Right hindlimb (tissue), 1 donor: ENCODE measurements at regions not wholly inside any gene's neighbourhood (a gene's known extent, or its start where the extent isn't known, plus 50 kb on each side); places are given as distances from the start of the nearest gene placed in this dataset.

Experiments
- DNase-seq: peaks from one replicate; pipeline ENCODE4 v3.0.0-alpha.2; 2018

DNA sequence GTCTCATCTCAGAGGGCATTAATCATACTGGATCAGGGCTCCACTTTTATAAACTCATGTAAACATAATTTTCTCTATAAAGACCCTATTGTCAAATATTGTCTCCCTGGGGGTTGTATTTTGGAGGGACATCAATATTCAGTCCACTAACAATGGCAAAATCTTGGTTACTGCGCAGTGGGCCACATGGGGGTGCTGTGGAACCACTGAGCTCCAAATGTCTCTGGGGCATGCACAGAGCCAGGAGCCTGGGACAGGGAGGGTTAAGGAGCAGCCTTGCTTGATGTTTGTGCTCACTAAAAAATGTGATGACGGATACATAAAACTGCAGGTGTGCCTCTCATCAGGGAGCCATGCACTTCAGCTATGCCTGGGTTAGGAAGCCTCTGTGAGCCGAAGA lies 62.1 kb upstream of the PRSS58 start:
- DNase-seq, result no peak

DNA sequence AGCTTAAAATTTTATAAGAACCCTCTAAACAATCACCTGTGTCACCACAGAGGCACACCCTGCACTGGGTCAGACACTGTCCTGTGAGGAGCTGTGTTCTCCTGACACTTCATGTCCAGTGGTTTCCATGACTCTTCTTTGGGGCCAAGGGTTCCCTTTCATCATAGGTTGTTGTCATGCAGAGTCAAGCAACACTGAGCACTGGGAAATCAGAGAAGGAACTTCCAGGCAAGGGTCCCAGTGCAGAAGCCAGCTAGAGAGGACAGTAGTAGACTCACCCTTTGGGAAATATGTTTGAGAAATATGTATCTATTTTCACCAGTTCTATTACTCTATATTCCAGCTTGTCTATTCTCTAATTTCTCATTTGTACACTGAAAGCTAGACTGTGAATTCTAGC lies 56.4 kb upstream of the PRSS58 start:
- DNase-seq, result no peak

DNA sequence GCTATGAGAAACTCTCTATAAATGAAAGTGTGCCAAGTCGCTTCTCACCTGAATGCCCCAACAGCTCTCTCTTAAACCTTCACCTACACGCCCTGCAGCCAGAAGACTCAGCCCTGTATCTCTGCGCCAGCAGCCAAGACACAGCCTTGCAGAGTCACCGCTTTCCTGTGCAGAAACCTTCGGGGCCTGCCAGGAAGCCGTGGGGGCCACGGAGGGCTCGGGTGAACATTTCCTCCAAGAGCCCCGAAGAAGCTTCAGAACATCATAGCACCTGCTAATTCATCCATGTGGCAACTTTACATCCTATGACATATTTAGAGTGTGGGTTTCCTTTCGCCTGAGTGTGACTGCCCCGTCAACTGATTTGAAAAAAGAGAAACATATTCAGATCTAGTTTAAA lies 55.7 kb upstream of the PRSS58 start:
- no peak for DNase-seq

DNA sequence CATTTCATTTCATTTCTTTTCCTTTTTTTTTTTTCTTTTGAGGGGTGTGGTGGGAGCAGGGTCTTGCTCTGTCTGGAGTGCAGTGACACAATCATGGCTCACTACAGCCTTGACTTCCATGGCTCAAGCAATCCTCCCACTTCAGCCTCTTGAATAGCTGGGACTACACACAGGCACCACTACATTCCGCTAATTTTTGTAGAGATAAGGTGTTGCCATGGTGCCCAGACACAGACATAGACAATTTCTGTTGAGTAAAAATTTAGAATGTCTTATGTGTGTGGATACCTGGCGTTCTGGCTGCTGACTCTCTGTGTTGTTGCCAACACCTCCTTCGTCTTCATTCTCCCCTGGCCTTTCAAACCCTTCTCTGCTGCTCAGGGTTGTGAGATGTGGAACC lies 54.0 kb upstream of the PRSS58 start:
- DNase-seq, result no peak

DNA sequence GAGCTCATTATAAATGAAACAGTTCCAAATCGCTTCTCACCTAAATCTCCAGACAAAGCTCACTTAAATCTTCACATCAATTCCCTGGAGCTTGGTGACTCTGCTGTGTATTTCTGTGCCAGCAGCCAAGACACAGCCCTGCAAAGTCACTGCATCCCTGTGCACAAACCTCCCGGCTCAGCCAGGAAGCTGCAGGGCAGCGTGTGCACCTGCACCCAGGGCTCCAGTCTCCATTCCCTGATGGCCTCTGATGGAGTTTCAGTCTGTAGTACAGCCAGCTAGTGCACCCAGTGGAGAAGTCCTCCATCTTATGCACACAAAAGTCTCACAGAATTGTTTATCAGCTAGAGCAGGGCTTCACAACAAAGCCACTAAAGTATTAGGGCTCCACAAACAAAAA lies 51.1 kb upstream of the PRSS58 start:
- DNase-seq, result no peak

DNA sequence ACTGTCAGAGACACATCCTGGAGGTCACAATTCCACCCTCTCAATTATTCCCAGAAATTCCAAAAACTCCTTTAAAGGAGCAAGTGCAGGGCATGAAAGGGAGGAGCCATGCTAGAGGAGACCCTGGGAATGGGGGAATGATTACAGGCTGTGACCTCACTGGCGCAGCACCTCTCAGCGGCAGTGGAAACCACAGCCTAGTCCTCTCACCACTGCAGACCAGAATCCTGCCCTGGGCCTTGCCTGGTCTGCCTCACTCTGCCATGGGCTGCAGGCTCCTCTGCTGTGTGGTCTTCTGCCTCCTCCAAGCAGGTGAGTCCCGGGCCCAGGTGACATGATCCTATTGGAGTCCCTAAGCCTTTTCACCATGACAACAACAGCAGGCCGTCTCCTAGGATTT lies 50.5 kb upstream of the PRSS58 start:
- DNase-seq, result no peak
